ENCODE measurements at regions not wholly inside any gene's neighbourhood (a gene's known extent, or its start where the extent isn't known, plus 50 kb on each side); places are given as distances from the start of the nearest gene placed in this dataset.

DNA sequence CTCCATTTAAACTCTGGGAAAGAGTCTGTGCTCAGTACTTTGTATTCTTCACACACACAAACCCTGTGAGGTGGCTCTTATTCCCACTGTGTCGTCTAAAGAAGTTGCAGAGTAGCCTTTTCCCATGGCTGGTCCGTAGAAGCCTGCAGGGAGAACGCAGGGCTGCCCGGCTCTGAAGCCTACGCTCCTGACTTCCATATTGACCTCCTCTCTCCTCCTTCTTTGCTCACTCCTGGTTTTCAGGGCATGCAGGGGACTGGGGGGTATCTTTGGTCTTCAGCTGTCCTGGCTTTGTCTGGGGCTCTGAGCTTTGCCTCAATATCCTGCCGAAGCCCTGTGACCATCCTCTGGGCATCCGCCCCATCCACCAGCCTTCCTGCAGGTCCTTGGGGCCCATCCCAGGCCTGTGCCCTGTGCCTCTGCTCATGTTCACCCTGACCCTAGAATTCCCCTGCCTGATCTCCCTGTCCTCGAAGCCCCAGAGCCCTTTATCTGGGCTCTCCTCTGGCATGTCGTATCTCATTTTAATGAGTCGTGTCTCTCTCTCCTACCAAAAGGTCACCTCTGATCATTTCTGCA is 83.8 kb upstream of the FSTL4 start:
- no peak for DNase-seq (ENCODE audit: low spot score)
- BruUV-seq (replicated peaks), result no TSS peak
- Histone ChIP-seq H3K27ac (ENCODE audit: low read depth, low read length, poor library complexity, severe bottlenecking) (no peak overlapping the region), H3K36me3 (ENCODE audit: insufficient read depth, low read length, poor library complexity, severe bottlenecking) (no peaks in the 10 kb centered on the region), H3K4me3 (ENCODE audit: low read depth, low read length, poor library complexity, severe bottlenecking) (no peak overlapping the region), H3K4me1 (ENCODE audit: insufficient read depth, low read length, poor library complexity, severe bottlenecking) (no peaks in the 10 kb centered on the region), H3K9me3 (ENCODE audit: low read depth, low read length, poor library complexity, severe bottlenecking) (no peaks in the 10 kb centered on the region), H3K27me3 (replicated peaks; ENCODE audit: insufficient read depth, low read depth, low read length, poor library complexity) (peaks cover 9% of the 10 kb centered on the region)
- intact Hi-C loops (cut with micrococcal nuclease; ENCODE audit: unreplicated experiment), result no loop called here
- POLR2A ChIA-PET (ENCODE audit: low non-redundant PET), result no interaction called here
- CTCF ChIA-PET, result no interaction called here
- TF ChIP-seq EZH2 (IDR thresholded peaks at IDR 0.05; ENCODE audit: borderline replicate concordance, low read depth, low read length, poor library complexity, severe bottlenecking), result no peak
- TF ChIP-seq, protein P1, sequence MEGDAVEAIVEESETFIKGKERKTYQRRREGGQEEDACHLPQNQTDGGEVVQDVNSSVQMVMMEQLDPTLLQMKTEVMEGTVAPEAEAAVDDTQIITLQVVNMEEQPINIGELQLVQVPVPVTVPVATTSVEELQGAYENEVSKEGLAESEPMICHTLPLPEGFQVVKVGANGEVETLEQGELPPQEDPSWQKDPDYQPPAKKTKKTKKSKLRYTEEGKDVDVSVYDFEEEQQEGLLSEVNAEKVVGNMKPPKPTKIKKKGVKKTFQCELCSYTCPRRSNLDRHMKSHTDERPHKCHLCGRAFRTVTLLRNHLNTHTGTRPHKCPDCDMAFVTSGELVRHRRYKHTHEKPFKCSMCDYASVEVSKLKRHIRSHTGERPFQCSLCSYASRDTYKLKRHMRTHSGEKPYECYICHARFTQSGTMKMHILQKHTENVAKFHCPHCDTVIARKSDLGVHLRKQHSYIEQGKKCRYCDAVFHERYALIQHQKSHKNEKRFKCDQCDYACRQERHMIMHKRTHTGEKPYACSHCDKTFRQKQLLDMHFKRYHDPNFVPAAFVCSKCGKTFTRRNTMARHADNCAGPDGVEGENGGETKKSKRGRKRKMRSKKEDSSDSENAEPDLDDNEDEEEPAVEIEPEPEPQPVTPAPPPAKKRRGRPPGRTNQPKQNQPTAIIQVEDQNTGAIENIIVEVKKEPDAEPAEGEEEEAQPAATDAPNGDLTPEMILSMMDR (conservative IDR thresholded peaks at IDR 0.05; ENCODE audit: low read depth, low read length), result no peak

GRCh38 chr5:133694181-133694831 is 82.0 kb upstream of the FSTL4 start:
- Histone ChIP-seq H3K4me1 (ENCODE audit: insufficient read depth, low read length, poor library complexity, severe bottlenecking) (no peaks in the 10 kb centered on the region), H3K9me3 (ENCODE audit: low read depth, low read length, poor library complexity, severe bottlenecking) (no peaks in the 10 kb centered on the region), H3K27ac (ENCODE audit: low read depth, low read length, poor library complexity, severe bottlenecking) (no peak overlapping the region), H3K27me3 (replicated peaks; ENCODE audit: insufficient read depth, low read depth, low read length, poor library complexity) (peaks cover 23% of the 10 kb centered on the region), H3K4me3 (ENCODE audit: low read depth, low read length, poor library complexity, severe bottlenecking) (no peak overlapping the region), H3K36me3 (ENCODE audit: insufficient read depth, low read length, poor library complexity, severe bottlenecking) (no peaks in the 10 kb centered on the region)
- DNase-seq (ENCODE audit: low spot score), result no peak
- POLR2A ChIA-PET (ENCODE audit: low non-redundant PET), result no interaction called here
- intact Hi-C loops (cut with micrococcal nuclease; ENCODE audit: unreplicated experiment), result no loop called here
- BruUV-seq (replicated peaks), result no TSS peak
- CTCF ChIA-PET, result no interaction called here
- TF ChIP-seq, protein P1 (conservative IDR thresholded peaks at IDR 0.05; ENCODE audit: low read depth, low read length), result no peak

DNA sequence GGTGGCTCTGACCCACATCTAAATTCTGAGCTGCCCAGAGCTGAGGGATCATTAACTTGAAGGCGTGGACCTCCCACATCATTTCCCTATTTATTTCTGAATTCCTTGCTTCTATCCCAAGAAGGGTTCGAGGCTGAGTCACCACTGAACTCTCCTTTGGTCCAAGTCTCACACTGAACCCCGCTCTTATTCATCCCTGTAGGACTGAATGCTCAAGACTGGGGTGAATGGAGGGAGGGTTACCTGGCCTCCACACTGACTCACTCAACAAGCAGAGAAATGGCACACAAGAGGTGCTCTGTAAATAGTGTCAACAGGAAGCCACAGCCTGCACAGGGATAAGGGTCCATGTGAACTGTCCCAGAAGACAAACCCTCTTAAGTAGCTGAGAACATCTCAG is 79.1 kb upstream of the FSTL4 start:
- ChIA-PET CTCF (no interaction called here), POLR2A (ENCODE audit: low non-redundant PET) (no interaction called here)
- Histone ChIP-seq H3K36me3 (ENCODE audit: insufficient read depth, low read length, poor library complexity, severe bottlenecking) (no peaks in the 10 kb centered on the region), H3K27me3 (replicated peaks; ENCODE audit: insufficient read depth, low read depth, low read length, poor library complexity) (peaks cover 29% of the 10 kb centered on the region), H3K4me3 (ENCODE audit: low read depth, low read length, poor library complexity, severe bottlenecking) (no peak overlapping the region), H3K9me3 (ENCODE audit: low read depth, low read length, poor library complexity, severe bottlenecking) (no peaks in the 10 kb centered on the region), H3K27ac (ENCODE audit: low read depth, low read length, poor library complexity, severe bottlenecking) (no peak overlapping the region), H3K4me1 (ENCODE audit: insufficient read depth, low read length, poor library complexity, severe bottlenecking) (no peaks in the 10 kb centered on the region)
- TF ChIP-seq, protein P1 (conservative IDR thresholded peaks at IDR 0.05; ENCODE audit: low read depth, low read length), result no peak
- no peak for TF ChIP-seq EZH2 (IDR thresholded peaks at IDR 0.05; ENCODE audit: borderline replicate concordance, low read depth, low read length, poor library complexity, severe bottlenecking)
- no TSS peak for BruUV-seq (replicated peaks)
- no peak for DNase-seq (ENCODE audit: low spot score)
- intact Hi-C loops (cut with micrococcal nuclease; ENCODE audit: unreplicated experiment), result no loop called here
